Parathyroid adenoma (tissue), 2 donors: ENCODE measurements at regions not wholly inside any gene's neighbourhood (a gene's known extent, or its start where the extent isn't known, plus 50 kb on each side); places are given as distances from the start of the nearest gene placed in this dataset.

Source experiments
- H2AFZ ChIP-seq: fragments of 300-600 bp; sonication (generic); one replicate; pipeline ENCODE4 v1.7.0; 2017; ENCODE audit warnings: antibody characterized with exemption, mild to moderate bottlenecking
- H3K27ac ChIP-seq: fragments of 300-600 bp; sonication (generic); one replicate; pipeline ENCODE4 v1.7.0; 2017
- H3K27me3 ChIP-seq: fragments of 300-600 bp; sonication (generic); one replicate; pipeline ENCODE4 v1.7.0; 2017; ENCODE audit warnings: low read length; ENCODE audit not compliant: control insufficient read depth, insufficient read depth
- H3K36me3 ChIP-seq: fragments of 300-600 bp; sonication (generic); one replicate; pipeline ENCODE4 v1.7.0; 2017; ENCODE audit warnings: low read length; ENCODE audit not compliant: control insufficient read depth, insufficient read depth
- H3K4me1 ChIP-seq: fragments of 300-600 bp; sonication (generic); one replicate; pipeline ENCODE4 v1.7.0; 2017; ENCODE audit warnings: control low read depth
- H3K4me2 ChIP-seq: fragments of 300-600 bp; sonication (generic); one replicate; pipeline ENCODE4 v1.7.0; 2017; ENCODE audit warnings: low read length
- H3K4me3 ChIP-seq: fragments of 300-600 bp; sonication (generic); one replicate; pipeline ENCODE4 v1.7.0; 2017; ENCODE audit warnings: low read depth, low read length
- H3K79me2 ChIP-seq: fragments of 300-600 bp; sonication (generic); one replicate; pipeline ENCODE4 v1.7.0; 2017; ENCODE audit warnings: control low read depth
- H3K9ac ChIP-seq: fragments of 300-600 bp; sonication (generic); one replicate; pipeline ENCODE4 v1.7.0; 2017; ENCODE audit warnings: mild to moderate bottlenecking
- H3K9me3 ChIP-seq: fragments of 300-600 bp; sonication (generic); one replicate; pipeline ENCODE4 v1.7.0; 2017; ENCODE audit warnings: low read length; ENCODE audit not compliant: control insufficient read depth
- CTCF ChIP-seq: fragments of 300-600 bp; sonication (generic); IDR thresholded peaks from one replicate; pipeline ENCODE4 v1.7.0; 2017; ENCODE audit warnings: antibody characterized with exemption, mild to moderate bottlenecking
- donor health status: primary hyperparathyroidism.

GRCh38 chr5:13189532-13189931 lies 755.0 kb downstream of the DNAH5 start:
- H3K4me2 ChIP-seq = no peak overlapping the region
- no peaks in the 10 kb centered on the region for H3K9me3 ChIP-seq
- no peak for TF ChIP-seq CTCF
- no peaks in the 10 kb centered on the region for H3K27me3 ChIP-seq
- H2AFZ ChIP-seq = no peak overlapping the region
- H3K79me2 ChIP-seq = no peaks in the 10 kb centered on the region
- no peak overlapping the region for H3K9ac ChIP-seq
- H3K27ac ChIP-seq = no peak overlapping the region
- no peaks in the 10 kb centered on the region for H3K36me3 ChIP-seq
- H3K4me3 ChIP-seq = no peak overlapping the region
- no peaks in the 10 kb centered on the region for H3K4me1 ChIP-seq

- no peaks in the 10 kb centered on the region for H3K79me2 ChIP-seq
- no peak overlapping the region for H3K4me2 ChIP-seq
- H3K9ac ChIP-seq = no peak overlapping the region
- no peak overlapping the region for H3K4me3 ChIP-seq
- no peaks in the 10 kb centered on the region for H3K36me3 ChIP-seq
- H3K27me3 ChIP-seq = no peaks in the 10 kb centered on the region
- H3K27ac ChIP-seq = no peak overlapping the region
- H2AFZ ChIP-seq = no peak overlapping the region
- H3K9me3 ChIP-seq = no peaks in the 10 kb centered on the region
- H3K4me1 ChIP-seq = no peaks in the 10 kb centered on the region
- TF ChIP-seq CTCF = no peak
Measured at GRCh38 chr5:13188371-13188770, 756.1 kb downstream of the DNAH5 start.

- Histone ChIP-seq H3K9me3 (no peaks in the 10 kb centered on the region), H3K4me3 (no peak overlapping the region), H3K4me1 (no peaks in the 10 kb centered on the region), H2AFZ (no peak overlapping the region), H3K4me2 (no peak overlapping the region), H3K27ac (no peak overlapping the region), H3K27me3 (no peaks in the 10 kb centered on the region), H3K36me3 (no peaks in the 10 kb centered on the region), H3K9ac (no peak overlapping the region), H3K79me2 (no peaks in the 10 kb centered on the region)
- TF ChIP-seq CTCF = no peak
Measured at GRCh38 chr5:13187186-13187585, 757.3 kb downstream of the DNAH5 start.

GRCh38 chr5:13186177-13186576 lies 758.3 kb downstream of the DNAH5 start:
- no peak overlapping the region for H3K27ac ChIP-seq
- no peak for TF ChIP-seq CTCF
- H2AFZ ChIP-seq = no peak overlapping the region
- no peak overlapping the region for H3K9ac ChIP-seq
- no peaks in the 10 kb centered on the region for H3K4me1 ChIP-seq
- H3K4me3 ChIP-seq = no peak overlapping the region
- no peaks in the 10 kb centered on the region for H3K79me2 ChIP-seq
- no peaks in the 10 kb centered on the region for H3K27me3 ChIP-seq
- no peak overlapping the region for H3K4me2 ChIP-seq
- H3K9me3 ChIP-seq = no peaks in the 10 kb centered on the region
- H3K36me3 ChIP-seq = no peaks in the 10 kb centered on the region

- Histone ChIP-seq H3K9me3 (no peaks in the 10 kb centered on the region), H3K27me3 (no peaks in the 10 kb centered on the region), H3K27ac (no peak overlapping the region), H2AFZ (no peak overlapping the region), H3K9ac (no peak overlapping the region), H3K4me3 (no peak overlapping the region), H3K36me3 (no peaks in the 10 kb centered on the region), H3K4me2 (no peak overlapping the region), H3K79me2 (no peaks in the 10 kb centered on the region), H3K4me1 (no peaks in the 10 kb centered on the region)
- no peak for TF ChIP-seq CTCF
Measured at GRCh38 chr5:13179407-13180087, 764.9 kb downstream of the DNAH5 start.
